ENCODE measurements at regions not wholly inside any gene's neighbourhood (a gene's known extent, or its start where the extent isn't known, plus 50 kb on each side); places are given as distances from the start of the nearest gene placed in this dataset.

GRCh38 chr6:114747995-114748625 is 405.3 kb upstream of the HS3ST5 start:
- Mint-ChIP-seq H3K4me1 (ENCODE audit: low read depth) (no peaks in the 10 kb centered on the region), H3K27ac (no peak overlapping the region), H3K9me3 (no peaks in the 10 kb centered on the region), H3K27me3 (no peaks in the 10 kb centered on the region), H3K36me3 (ENCODE audit: low read depth) (no peaks in the 10 kb centered on the region), H3K4me3 (no peak overlapping the region)
- intact Hi-C loops (cut with micrococcal nuclease): no loop called here
- DNase-seq (peak; percentile 61), ATAC-seq (no peak)
- ChIA-PET POLR2A (no interaction called here), CTCF (no interaction called here)
- peak; percentile 30 for TF ChIP-seq CTCF (IDR thresholded peaks at IDR 0.05)

- POLR2A ChIA-PET: no interaction called here
- CTCF ChIA-PET: no interaction called here
- no peak for DNase-seq
Measured at GRCh38 chr6:114740547-114740946, 397.7 kb upstream of the HS3ST5 start.

GRCh38 chr6:114739656-114740055 is 396.8 kb upstream of the HS3ST5 start:
- ATAC-seq: no peak
- intact Hi-C loops (cut with micrococcal nuclease): no loop called here
- no peak for TF ChIP-seq CTCF (IDR thresholded peaks at IDR 0.05)
- Mint-ChIP-seq H3K36me3 (ENCODE audit: low read depth) (no peaks in the 10 kb centered on the region), H3K4me3 (no peak overlapping the region), H3K27me3 (no peaks in the 10 kb centered on the region), H3K27ac (no peak overlapping the region), H3K4me1 (ENCODE audit: low read depth) (no peaks in the 10 kb centered on the region), H3K9me3 (peaks cover 3% of the 10 kb centered on the region)
- POLR2A ChIA-PET: no interaction called here
- DNase-seq: no peak
- CTCF ChIA-PET: no interaction called here

More at GRCh38 chr6:114740547-114740946, 397.7 kb upstream of the HS3ST5 start:
- H3K4me3 Mint-ChIP-seq: no peak overlapping the region
- no peak for TF ChIP-seq CTCF (IDR thresholded peaks at IDR 0.05)
- no peaks in the 10 kb centered on the region for H3K4me1 Mint-ChIP-seq (ENCODE audit: low read depth)
- H3K36me3 Mint-ChIP-seq (ENCODE audit: low read depth): no peaks in the 10 kb centered on the region
- H3K27me3 Mint-ChIP-seq: no peaks in the 10 kb centered on the region
- intact Hi-C loops (cut with micrococcal nuclease): no loop called here
- H3K27ac Mint-ChIP-seq: no peak overlapping the region
- H3K9me3 Mint-ChIP-seq: peaks cover 3% of the 10 kb centered on the region
- ATAC-seq: no peak

- ATAC-seq (no peak), DNase-seq (no peak)
- Mint-ChIP-seq H3K27me3 (no peaks in the 10 kb centered on the region), H3K9me3 (peaks cover 2% of the 10 kb centered on the region), H3K27ac (no peak overlapping the region), H3K36me3 (ENCODE audit: low read depth) (no peaks in the 10 kb centered on the region), H3K4me3 (no peak overlapping the region), H3K4me1 (ENCODE audit: low read depth) (no peaks in the 10 kb centered on the region)
- intact Hi-C loops (cut with micrococcal nuclease): no loop called here
- TF ChIP-seq CTCF (IDR thresholded peaks at IDR 0.05): no peak
- POLR2A ChIA-PET: no interaction called here
- CTCF ChIA-PET: no interaction called here
Measured at GRCh38 chr6:114735025-114735735, 392.4 kb upstream of the HS3ST5 start.

- intact Hi-C loops (cut with micrococcal nuclease): no loop called here
- no peak overlapping the region for H3K27ac Mint-ChIP-seq
- H3K36me3 Mint-ChIP-seq (ENCODE audit: low read depth): no peaks in the 10 kb centered on the region
- ATAC-seq: no peak
- ChIA-PET POLR2A (no interaction called here), CTCF (no interaction called here)
- no peaks in the 10 kb centered on the region for H3K4me1 Mint-ChIP-seq (ENCODE audit: low read depth)
- no peaks in the 10 kb centered on the region for H3K27me3 Mint-ChIP-seq
- no peak overlapping the region for H3K4me3 Mint-ChIP-seq
- no peak for TF ChIP-seq CTCF (IDR thresholded peaks at IDR 0.05)
- no peak for DNase-seq
- peaks cover 2% of the 10 kb centered on the region for H3K9me3 Mint-ChIP-seq
Measured at GRCh38 chr6:114733596-114733995, 390.8 kb upstream of the HS3ST5 start.
